H9 (cell line): ENCODE measurements at regions not wholly inside any gene's neighbourhood (a gene's known extent, or its start where the extent isn't known, plus 50 kb on each side); places are given as distances from the start of the nearest gene placed in this dataset.

ENCODE experiments used
- DNase-seq: peaks from one replicate; pipeline ENCODE4 v3.0.0-alpha.2; 2017
- H2AFZ ChIP-seq: one replicate; pipeline ENCODE4 v1.6.1; 2013; ENCODE audit warnings: mild to moderate bottlenecking, low read length, control low read depth, moderate library complexity
- H2AK5ac ChIP-seq: 2 replicates; pipeline ENCODE4 v1.6.1; 2013; ENCODE audit warnings: low read length, control low read depth, mixed read lengths; ENCODE audit not compliant: insufficient read length
- H2BK120ac ChIP-seq: one replicate; pipeline ENCODE4 v1.6.1; 2013; ENCODE audit warnings: low read depth, mild to moderate bottlenecking, low read length, control low read depth, inconsistent platforms; ENCODE audit not compliant: poor library complexity, severe bottlenecking
- H2BK12ac ChIP-seq: 2 replicates; pipeline ENCODE4 v1.6.1; 2013; ENCODE audit warnings: low read length, control low read depth, mixed read lengths, low read depth; ENCODE audit not compliant: insufficient read length
- H2BK15ac ChIP-seq: 2 replicates; pipeline ENCODE4 v1.6.1; 2013; ENCODE audit warnings: low read depth, low read length, control low read depth
- H2BK20ac ChIP-seq: one replicate; pipeline ENCODE4 v1.6.1; 2013; ENCODE audit warnings: low read depth, mild to moderate bottlenecking, low read length, control low read depth, inconsistent platforms; ENCODE audit not compliant: poor library complexity, severe bottlenecking
- H2BK5ac ChIP-seq: 2 replicates; pipeline ENCODE4 v1.6.1; 2013; ENCODE audit warnings: low read length, control low read depth, mixed read lengths; ENCODE audit not compliant: insufficient read length
- H3K14ac ChIP-seq: 2 replicates; pipeline ENCODE4 v1.6.1; 2013; ENCODE audit warnings: low read length, control low read depth; ENCODE audit not compliant: insufficient read depth
- H3K18ac ChIP-seq: 2 replicates; pipeline ENCODE4 v1.6.1; 2013; ENCODE audit warnings: low read depth, mild to moderate bottlenecking, mixed read lengths, low read length, control low read depth; ENCODE audit not compliant: insufficient read length
- H3K23ac ChIP-seq: 2 replicates; pipeline ENCODE4 v1.6.1; 2013; ENCODE audit warnings: low read length, control low read depth, mixed read lengths, low read depth; ENCODE audit not compliant: insufficient read length
- H3K23me2 ChIP-seq: 2 replicates; pipeline ENCODE4 v1.6.1; 2013; ENCODE audit warnings: low read depth, mild to moderate bottlenecking, mixed read lengths, low read length, control low read depth; ENCODE audit not compliant: insufficient read length, poor library complexity, severe bottlenecking
- H3K27ac ChIP-seq: 2 replicates; pipeline ENCODE4 v1.5.1; 2013; ENCODE audit warnings: low read length, control low read depth, mixed read lengths, low read depth; ENCODE audit not compliant: insufficient read length
- H3K27me3 ChIP-seq: 2 replicates; pipeline ENCODE4 v1.6.1; 2013; ENCODE audit warnings: low read length, control low read depth, inconsistent platforms; ENCODE audit not compliant: insufficient read depth
- H3K4ac ChIP-seq: 2 replicates; pipeline ENCODE4 v1.6.1; 2013; ENCODE audit warnings: low read depth, mild to moderate bottlenecking, control low read depth, inconsistent platforms, low read length, moderate library complexity
- H3K4me1 ChIP-seq: 2 replicates; pipeline ENCODE4 v1.6.1; 2013; ENCODE audit warnings: low read length, control low read depth, inconsistent platforms; ENCODE audit not compliant: insufficient read depth
- H3K4me2 ChIP-seq: 2 replicates; pipeline ENCODE4 v1.6.1; 2013; ENCODE audit warnings: low read length, control low read depth, mixed read lengths; ENCODE audit not compliant: insufficient read length, insufficient read depth
- H3K56ac ChIP-seq: 2 replicates; pipeline ENCODE4 v1.6.1; 2013; ENCODE audit warnings: low read depth, mild to moderate bottlenecking, mixed read lengths, low read length, control low read depth; ENCODE audit not compliant: insufficient read length
- H3K79me1 ChIP-seq: 2 replicates; pipeline ENCODE4 v1.6.1; 2013; ENCODE audit warnings: low read depth, mild to moderate bottlenecking, moderate library complexity, low read length, control low read depth, inconsistent platforms; ENCODE audit not compliant: insufficient read depth, poor library complexity, severe bottlenecking
- H3K79me2 ChIP-seq: 2 replicates; pipeline ENCODE4 v1.6.1; 2013; ENCODE audit warnings: low read length, control low read depth, inconsistent platforms; ENCODE audit not compliant: insufficient read depth
- H3K9ac ChIP-seq: 2 replicates; pipeline ENCODE4 v1.6.1; 2013; ENCODE audit warnings: low read length, control low read depth, mixed read lengths; ENCODE audit not compliant: insufficient read length; ENCODE audit errors: extremely low read depth
- H3K9me3 ChIP-seq: one replicate; pipeline ENCODE4 v1.6.1; 2013; ENCODE audit warnings: low read depth, low read length, inconsistent platforms; ENCODE audit not compliant: control insufficient read depth
- H3T11ph ChIP-seq: one replicate; pipeline ENCODE4 v1.6.1; 2013; ENCODE audit warnings: mild to moderate bottlenecking, low read length, control low read depth, inconsistent platforms
- H4K20me1 ChIP-seq: one replicate; pipeline ENCODE4 v1.6.1; 2013; ENCODE audit not compliant: control insufficient read depth, insufficient read length, insufficient read depth
- H4K5ac ChIP-seq: 2 replicates; pipeline ENCODE4 v1.6.1; 2013; ENCODE audit warnings: low read depth, mild to moderate bottlenecking, mixed read lengths, low read length, control low read depth; ENCODE audit not compliant: insufficient read length
- H4K8ac ChIP-seq: replicated peaks from 2 replicates; pipeline ENCODE4 v1.6.1; 2013; ENCODE audit warnings: low read length, control low read depth, mixed read lengths, low read depth; ENCODE audit not compliant: insufficient read length
- H4K91ac ChIP-seq: 2 replicates; pipeline ENCODE4 v1.6.1; 2013; ENCODE audit warnings: low read depth, mild to moderate bottlenecking, moderate library complexity, mixed read lengths, low read length, control low read depth; ENCODE audit not compliant: insufficient read length
- H3K27ac Mint-ChIP-seq, 3 experiments: 2 replicates in 2 of 3; 3 replicates in 1 of 3; pipeline ENCODE4 v1.8.0; 2020 to 2021; ENCODE audit warnings: mixed read lengths in 3 of 3, mild to moderate bottlenecking in 1 of 3, moderate library complexity in 1 of 3
- H3K27me3 Mint-ChIP-seq: 2 replicates; pipeline ENCODE4 v1.8.0; 2021; ENCODE audit warnings: low read depth, mild to moderate bottlenecking, moderate library complexity, mixed read lengths
- H3K36me3 Mint-ChIP-seq, 3 experiments: 2 replicates in 2 of 3; 3 replicates in 1 of 3; pipeline ENCODE4 v1.8.0; 2020 to 2021; ENCODE audit warnings: low read depth in 3 of 3, mixed read lengths in 3 of 3; ENCODE audit not compliant: insufficient read depth in 1 of 3
- H3K4me1 Mint-ChIP-seq, 2 experiments: 2 replicates each; pipeline ENCODE4 v1.8.0; 2020; ENCODE audit warnings: mixed read lengths in 2 of 2
- H3K4me3 Mint-ChIP-seq, 2 experiments: 2 replicates in 1 of 2; 3 replicates in 1 of 2; pipeline ENCODE4 v1.8.0; 2020 to 2021; ENCODE audit warnings: mild to moderate bottlenecking in 2 of 2, mixed read lengths in 2 of 2, moderate library complexity in 1 of 2
- H3K9me3 Mint-ChIP-seq, 2 experiments: 2 replicates in 1 of 2; 3 replicates in 1 of 2; pipeline ENCODE4 v1.8.0; 2020; ENCODE audit warnings: mild to moderate bottlenecking in 2 of 2, mixed read lengths in 2 of 2, moderate library complexity in 1 of 2
- CTCF ChIP-seq: fragments of 200-600 bp; sonication (generic); conservative IDR thresholded peaks from 3 replicates; pipeline ENCODE4 v1.8.0; 2021; ENCODE audit warnings: antibody characterized with exemption, mild to moderate bottlenecking
- WGBS: extraction: QIAGEN DNeasy Blood & Tissue Kit; methylation state at CpG from one replicate; pipeline ENCODE4 v1.1.7; 2013; ENCODE audit warnings: missing lambda C conversion rate, low lambda C conversion rate, mixed read lengths; ENCODE audit not compliant: insufficient read length; ENCODE audit errors: extremely low coverage; 5-methylcytosine and 5-hydroxymethylcytosine counted together

GRCh38 chr5:97245386-97245785, 62.3 kb upstream of the RIOK2 start:
- Histone ChIP-seq H2AFZ (no peak overlapping the region), H3T11ph (no peak overlapping the region), H2AK5ac (no peak overlapping the region), H3K27me3 (no peaks in the 10 kb centered on the region), H2BK15ac (no peak overlapping the region), H3K79me1 (no peaks in the 10 kb centered on the region), H3K4me1 (no peaks in the 10 kb centered on the region), H3K56ac (no peak overlapping the region), H4K91ac (no peak overlapping the region), H3K18ac (no peak overlapping the region), H3K14ac (no peak overlapping the region), H3K9me3 (no peaks in the 10 kb centered on the region), H4K8ac (no peak overlapping the region), H3K4me2 (no peak overlapping the region), H3K23me2 (no peaks in the 10 kb centered on the region), H4K20me1 (no peaks in the 10 kb centered on the region), H3K23ac (no peak overlapping the region), H3K4ac (no peak overlapping the region), H3K79me2 (no peaks in the 10 kb centered on the region), H2BK20ac (no peak overlapping the region), H2BK12ac (no peak overlapping the region), H2BK5ac (no peak overlapping the region), H3K9ac (no peak overlapping the region), H2BK120ac (no peak overlapping the region), H3K27ac (no peak overlapping the region), H4K5ac (no peak overlapping the region)
- peaks cover 7% of the 10 kb centered on the region in 2 experiments; a peak in 4 of 5 replicates for H3K9me3 Mint-ChIP-seq
- peaks cover under 1 to 6% (median 3%) of the 10 kb centered on the region in 3 experiments; a peak in 6 of 7 replicates for H3K36me3 Mint-ChIP-seq
- no peak for DNase-seq
- H3K27me3 Mint-ChIP-seq: no peaks in the 10 kb centered on the region
- no peak overlapping the region for H3K27ac Mint-ChIP-seq
- WGBS: no CpG with 5 or more reads among the region's 9 CpGs
- H3K4me3 Mint-ChIP-seq: no peak overlapping the region
- peaks cover 10 to 13% of the 10 kb centered on the region in 2 experiments for H3K4me1 Mint-ChIP-seq
- TF ChIP-seq CTCF: no peak
